HL-60 (cell line): ENCODE measurements at regions not wholly inside any gene's neighbourhood (a gene's known extent, or its start where the extent isn't known, plus 50 kb on each side); places are given as distances from the start of the nearest gene placed in this dataset.

Source experiments
- DNase-seq, 2 experiments: peaks; one replicate each; pipeline ENCODE4 v3.0.0-alpha.2; 2010 to 2020; ENCODE audit warnings: low read depth in 1 of 2, low spot score in 1 of 2
- H3K27ac ChIP-seq: fragments of 250-450 bp; sonication (Bioruptor Pico); replicated peaks from 2 replicates; pipeline ENCODE4 v1.5.1; 2020; ENCODE audit warnings: mild to moderate bottlenecking, moderate library complexity
- H3K27me3 ChIP-seq: fragments of 250-450 bp; sonication (Bioruptor Pico); 2 replicates; pipeline ENCODE4 v1.5.1; 2021; ENCODE audit warnings: mild to moderate bottlenecking, moderate library complexity; ENCODE audit not compliant: insufficient read depth, poor library complexity, severe bottlenecking
- H3K4me3 ChIP-seq: replicated peaks from 2 replicates; pipeline ENCODE4 v1.5.1; 2011; ENCODE audit warnings: mild to moderate bottlenecking, control low read depth, low read length; ENCODE audit not compliant: insufficient read depth
- CTCF ChIP-seq: IDR thresholded peaks from one replicate; pipeline ENCODE4 v1.5.1; 2011; ENCODE audit warnings: low read length, control low read depth, inconsistent platforms; ENCODE audit not compliant: insufficient read depth
- GABPA ChIP-seq: IDR thresholded peaks from 2 replicates; pipeline ENCODE4 v1.6.1; 2012; ENCODE audit warnings: low read depth
- POLR2AphosphoS5 ChIP-seq: IDR thresholded peaks from 2 replicates; pipeline ENCODE4 v1.6.1; 2012; ENCODE audit warnings: low read depth
- REST ChIP-seq: IDR thresholded peaks from 2 replicates; pipeline ENCODE4 v1.6.1; 2012; ENCODE audit warnings: low read depth; ENCODE audit not compliant: insufficient replicate concordance
- SPI1 ChIP-seq: IDR thresholded peaks from 2 replicates; pipeline ENCODE4 v1.6.1; 2012; ENCODE audit warnings: low read depth, mild to moderate bottlenecking, borderline replicate concordance

- no peak overlapping the region for H3K27ac ChIP-seq
- peaks cover 3% of the 10 kb centered on the region for H3K27me3 ChIP-seq
- no peak for DNase-seq
- TF ChIP-seq GABPA (no peak), REST (no peak), SPI1 (no peak), CTCF (no peak), POLR2AphosphoS5 (no peak)
- H3K4me3 ChIP-seq: no peak overlapping the region
Measured at GRCh38 chr17:83160443-83161297, 81.3 kb downstream of the METRNL start.

- TF ChIP-seq SPI1 (no peak), REST (no peak), CTCF (no peak), GABPA (no peak), POLR2AphosphoS5 (no peak)
- DNase-seq: no peak
- no peak overlapping the region for H3K27ac ChIP-seq
Measured at GRCh38 chr17:83161298-83162034, 82.1 kb downstream of the METRNL start.

GRCh38 chr17:83162035-83162745 is 82.8 kb downstream of the METRNL start:
- peaks cover 3% of the 10 kb centered on the region for H3K27me3 ChIP-seq
- DNase-seq: no peak
- no peak overlapping the region for H3K27ac ChIP-seq
- no peak overlapping the region for H3K4me3 ChIP-seq
- TF ChIP-seq GABPA: no peak
- no peak for TF ChIP-seq CTCF
- TF ChIP-seq SPI1: no peak
- TF ChIP-seq POLR2AphosphoS5: no peak
- TF ChIP-seq REST: no peak

More at GRCh38 chr17:83161298-83162034, 82.1 kb downstream of the METRNL start:
- Histone ChIP-seq H3K27me3 (peaks cover 3% of the 10 kb centered on the region), H3K4me3 (no peak overlapping the region)
